ENCODE measurements at regions not wholly inside any gene's neighbourhood (a gene's known extent, or its start where the extent isn't known, plus 50 kb on each side); places are given as distances from the start of the nearest gene placed in this dataset.
"Not testable (repeated sequence)": the region's sequence is repeated elsewhere in the genome, so short reads cannot be mapped to it uniquely, and the experiment has no call there.

GRCh38 chr11:96588793-96589192, 199.0 kb downstream of the JRKL start:
- H3K4me1 Mint-ChIP-seq (ENCODE audit: low read depth); H3K4me3 Mint-ChIP-seq; H3K36me3 Mint-ChIP-seq (ENCODE audit: low read depth); DNase-seq (ENCODE audit: low spot score); H3K27me3 Mint-ChIP-seq (ENCODE audit: low read depth); H3K9me3 Mint-ChIP-seq; H3K27ac Mint-ChIP-seq: not testable (repeated sequence)

- no peak overlapping the region for H3K4me3 Mint-ChIP-seq
- no peaks in the 10 kb centered on the region for H3K36me3 Mint-ChIP-seq (ENCODE audit: low read depth)
- no peak for DNase-seq (ENCODE audit: low spot score)
- H3K27me3 Mint-ChIP-seq (ENCODE audit: low read depth): no peaks in the 10 kb centered on the region
- no peak overlapping the region for H3K27ac Mint-ChIP-seq
- H3K4me1 Mint-ChIP-seq (ENCODE audit: low read depth): no peaks in the 10 kb centered on the region
- H3K9me3 Mint-ChIP-seq: no peaks in the 10 kb centered on the region
Measured at GRCh38 chr11:96595011-96595410, 205.2 kb downstream of the JRKL start.

GRCh38 chr11:96607864-96608558, 218.2 kb downstream of the JRKL start:
- Mint-ChIP-seq H3K36me3 (ENCODE audit: low read depth) (no peaks in the 10 kb centered on the region), H3K4me1 (ENCODE audit: low read depth) (no peaks in the 10 kb centered on the region), H3K4me3 (no peak overlapping the region), H3K9me3 (no peaks in the 10 kb centered on the region), H3K27me3 (ENCODE audit: low read depth) (no peaks in the 10 kb centered on the region), H3K27ac (no peak overlapping the region)
- DNase-seq (ENCODE audit: low spot score): no peak

- Mint-ChIP-seq H3K4me3 (no peak overlapping the region), H3K27ac (no peak overlapping the region), H3K27me3 (ENCODE audit: low read depth) (no peaks in the 10 kb centered on the region), H3K4me1 (ENCODE audit: low read depth) (no peaks in the 10 kb centered on the region), H3K9me3 (no peaks in the 10 kb centered on the region), H3K36me3 (ENCODE audit: low read depth) (no peaks in the 10 kb centered on the region)
- DNase-seq (ENCODE audit: low spot score): no peak
Measured at GRCh38 chr11:96614101-96614500, 224.3 kb downstream of the JRKL start.

GRCh38 chr11:96614846-96615245, 225.0 kb downstream of the JRKL start:
- Mint-ChIP-seq H3K27ac (no peak overlapping the region), H3K4me3 (no peak overlapping the region), H3K27me3 (ENCODE audit: low read depth) (no peaks in the 10 kb centered on the region), H3K9me3 (no peaks in the 10 kb centered on the region), H3K36me3 (ENCODE audit: low read depth) (no peaks in the 10 kb centered on the region), H3K4me1 (ENCODE audit: low read depth) (no peaks in the 10 kb centered on the region)
- DNase-seq (ENCODE audit: low spot score): no peak

GRCh38 chr11:96620464-96621044, 230.7 kb downstream of the JRKL start:
- Mint-ChIP-seq H3K36me3 (ENCODE audit: low read depth) (no peaks in the 10 kb centered on the region), H3K9me3 (peaks cover 1% of the 10 kb centered on the region), H3K4me3 (no peak overlapping the region), H3K27ac (no peak overlapping the region), H3K27me3 (ENCODE audit: low read depth) (no peaks in the 10 kb centered on the region), H3K4me1 (ENCODE audit: low read depth) (no peaks in the 10 kb centered on the region)
- DNase-seq (ENCODE audit: low spot score): no peak

GRCh38 chr11:96621161-96621560, 231.3 kb downstream of the JRKL start:
- no peak for DNase-seq (ENCODE audit: low spot score)
- Mint-ChIP-seq H3K4me1 (ENCODE audit: low read depth) (no peaks in the 10 kb centered on the region), H3K36me3 (ENCODE audit: low read depth) (no peaks in the 10 kb centered on the region), H3K9me3 (peaks cover 7% of the 10 kb centered on the region), H3K27me3 (ENCODE audit: low read depth) (no peaks in the 10 kb centered on the region), H3K27ac (no peak overlapping the region), H3K4me3 (no peak overlapping the region)

GRCh38 chr11:96622026-96622634, 232.3 kb downstream of the JRKL start:
- H3K27me3 Mint-ChIP-seq (ENCODE audit: low read depth): no peaks in the 10 kb centered on the region
- DNase-seq (ENCODE audit: low spot score): no peak
- H3K36me3 Mint-ChIP-seq (ENCODE audit: low read depth): no peaks in the 10 kb centered on the region
- H3K27ac Mint-ChIP-seq: no peak overlapping the region
- H3K4me1 Mint-ChIP-seq (ENCODE audit: low read depth): no peaks in the 10 kb centered on the region
- no peak overlapping the region for H3K4me3 Mint-ChIP-seq
- H3K9me3 Mint-ChIP-seq: peaks cover 8% of the 10 kb centered on the region

- no peak for DNase-seq (ENCODE audit: low spot score)
- Mint-ChIP-seq H3K27me3 (ENCODE audit: low read depth) (no peaks in the 10 kb centered on the region), H3K36me3 (ENCODE audit: low read depth) (no peaks in the 10 kb centered on the region), H3K9me3 (peaks cover 8% of the 10 kb centered on the region), H3K27ac (no peak overlapping the region), H3K4me3 (no peak overlapping the region), H3K4me1 (ENCODE audit: low read depth) (no peaks in the 10 kb centered on the region)
Measured at GRCh38 chr11:96624126-96624525, 234.3 kb downstream of the JRKL start.

GRCh38 chr11:96627376-96627775, 237.6 kb downstream of the JRKL start:
- H3K4me3 Mint-ChIP-seq: no peak overlapping the region

GRCh38 chr11:96635655-96636054, 245.8 kb downstream of the JRKL start:
- Mint-ChIP-seq H3K4me3 (no peak overlapping the region), H3K4me1 (ENCODE audit: low read depth) (no peaks in the 10 kb centered on the region), H3K27ac (no peak overlapping the region), H3K9me3 (no peaks in the 10 kb centered on the region), H3K27me3 (ENCODE audit: low read depth) (no peaks in the 10 kb centered on the region), H3K36me3 (ENCODE audit: low read depth) (no peaks in the 10 kb centered on the region)
- no peak for DNase-seq (ENCODE audit: low spot score)

More at GRCh38 chr11:96627376-96627775, 237.6 kb downstream of the JRKL start:
- no peaks in the 10 kb centered on the region for H3K27me3 Mint-ChIP-seq (ENCODE audit: low read depth)
- no peaks in the 10 kb centered on the region for H3K36me3 Mint-ChIP-seq (ENCODE audit: low read depth)
- peaks cover 8% of the 10 kb centered on the region for H3K9me3 Mint-ChIP-seq
- H3K27ac Mint-ChIP-seq: no peak overlapping the region
- DNase-seq (ENCODE audit: low spot score): no peak
- H3K4me1 Mint-ChIP-seq (ENCODE audit: low read depth): no peaks in the 10 kb centered on the region

GRCh38 chr11:96641261-96641660, 251.4 kb downstream of the JRKL start:
- Mint-ChIP-seq H3K36me3 (ENCODE audit: low read depth) (no peaks in the 10 kb centered on the region), H3K9me3 (peaks cover 4% of the 10 kb centered on the region), H3K4me1 (ENCODE audit: low read depth) (no peaks in the 10 kb centered on the region)

GRCh38 chr11:96642583-96642982, 252.8 kb downstream of the JRKL start:
- H3K36me3 Mint-ChIP-seq (ENCODE audit: low read depth): no peaks in the 10 kb centered on the region
- peaks cover 4% of the 10 kb centered on the region for H3K9me3 Mint-ChIP-seq
- H3K4me3 Mint-ChIP-seq: no peak overlapping the region
- H3K4me1 Mint-ChIP-seq (ENCODE audit: low read depth): no peaks in the 10 kb centered on the region
- no peaks in the 10 kb centered on the region for H3K27me3 Mint-ChIP-seq (ENCODE audit: low read depth)
- H3K27ac Mint-ChIP-seq: no peak overlapping the region
- no peak for DNase-seq (ENCODE audit: low spot score)

More at GRCh38 chr11:96641261-96641660, 251.4 kb downstream of the JRKL start:
- no peak for DNase-seq (ENCODE audit: low spot score)
- no peak overlapping the region for H3K4me3 Mint-ChIP-seq
- H3K27me3 Mint-ChIP-seq (ENCODE audit: low read depth): no peaks in the 10 kb centered on the region
- H3K27ac Mint-ChIP-seq: no peak overlapping the region

GRCh38 chr11:96643173-96643572, 253.4 kb downstream of the JRKL start:
- DNase-seq (ENCODE audit: low spot score): no peak
- Mint-ChIP-seq H3K4me1 (ENCODE audit: low read depth) (no peaks in the 10 kb centered on the region), H3K27me3 (ENCODE audit: low read depth) (no peaks in the 10 kb centered on the region), H3K9me3 (peaks cover 4% of the 10 kb centered on the region), H3K36me3 (ENCODE audit: low read depth) (no peaks in the 10 kb centered on the region), H3K4me3 (no peak overlapping the region), H3K27ac (no peak overlapping the region)

Measured in T-helper 2 cell treated with Interferon-gamma antibody and Interleukin-4, amounts not matched to agents 5 μg/mL and 100 μg/mL, for 36 hours (primary cell).